IMR-90 (cell line): ENCODE measurements at regions not wholly inside any gene's neighbourhood (a gene's known extent, or its start where the extent isn't known, plus 50 kb on each side); places are given as distances from the start of the nearest gene placed in this dataset.

ENCODE experiments used
- ATAC-seq: fragments of 200-7000 bp; cut with Tn5 transposase; 2 replicates; pipeline ENCODE4 v1.9.1; 2020; ENCODE audit warnings: low read depth, mild to moderate bottlenecking, moderate library complexity
- BruUV-seq: library from RNA; stranded (reverse); fragments of 400-500 nt; replicated peaks from 2 replicates; lab custom pipeline; 2021; lab: Mats Ljungman, UMichigan
- CTCF ChIA-PET: fragments of 300-600 bp; formaldehyde crosslinking; extraction: SDS; loops from one replicate; lab custom pipeline; 2021; ENCODE audit warnings: antibody characterized with exemption; lab: Yijun Ruan, JAX
- POLR2A ChIA-PET: fragments of 300-600 bp; sonication (Branson Sonifier 250); formaldehyde crosslinking; loops from one replicate; lab custom pipeline; 2022; ENCODE audit warnings: antibody characterized with exemption; ENCODE audit not compliant: unreplicated experiment; lab: Charles Lee
- DNase-seq: peaks from one replicate; pipeline ENCODE4 v3.0.0; 2013
- H2AFZ ChIP-seq: replicated peaks from 2 replicates; pipeline ENCODE3; 2013; ENCODE audit warnings: low read length, mild to moderate bottlenecking; ENCODE audit not compliant: poor library complexity
- H2AK5ac ChIP-seq: 2 replicates; pipeline ENCODE4 v1.6.1; 2013; ENCODE audit warnings: low read depth, low read length, inconsistent platforms
- H2AK9ac ChIP-seq: replicated peaks from 2 replicates; pipeline ENCODE3; 2013; ENCODE audit warnings: mild to moderate bottlenecking, low read depth, low read length, moderate library complexity; ENCODE audit not compliant: poor library complexity
- H2BK120ac ChIP-seq: 2 replicates; pipeline ENCODE4 v1.6.1; 2013; ENCODE audit warnings: low read depth, low read length, inconsistent platforms
- H2BK15ac ChIP-seq: 3 replicates; pipeline ENCODE4 v1.6.1; 2013; ENCODE audit warnings: low read depth, low read length, inconsistent platforms
- H2BK20ac ChIP-seq: 2 replicates; pipeline ENCODE4 v1.6.1; 2013; ENCODE audit warnings: low read depth, mild to moderate bottlenecking, inconsistent platforms, low read length, moderate library complexity
- H2BK5ac ChIP-seq: 2 replicates; pipeline ENCODE4 v1.6.1; 2013; ENCODE audit warnings: mild to moderate bottlenecking, low read depth, low read length, inconsistent platforms; ENCODE audit not compliant: poor library complexity, severe bottlenecking
- H3K14ac ChIP-seq: replicated peaks from 2 replicates; pipeline ENCODE4 v1.6.1; 2013; ENCODE audit warnings: low read depth, low read length, inconsistent platforms
- H3K18ac ChIP-seq: 2 replicates; pipeline ENCODE4 v1.6.1; 2013; ENCODE audit warnings: low read depth, low read length, control low read depth
- H3K23ac ChIP-seq: 2 replicates; pipeline ENCODE4 v1.6.1; 2013; ENCODE audit warnings: low read depth, low read length, inconsistent platforms
- H3K27ac ChIP-seq: 2 replicates; pipeline ENCODE4 v1.5.1; 2013; ENCODE audit warnings: mild to moderate bottlenecking, control low read depth, low read length; ENCODE audit not compliant: insufficient read depth
- H3K27me3 ChIP-seq: 2 replicates; pipeline ENCODE4 v1.6.1; 2013; ENCODE audit warnings: low read length; ENCODE audit not compliant: control insufficient read depth, insufficient read depth
- H3K36me3 ChIP-seq: 2 replicates; pipeline ENCODE4 v1.6.1; 2013; ENCODE audit warnings: low read length, mixed read lengths; ENCODE audit not compliant: control insufficient read depth, insufficient read depth
- H3K4ac ChIP-seq: 2 replicates; pipeline ENCODE4 v1.6.1; 2013; ENCODE audit warnings: low read depth, low read length, inconsistent platforms
- H3K4me1 ChIP-seq: 2 replicates; pipeline ENCODE4 v1.6.1; 2013; ENCODE audit warnings: low read length, mixed read lengths; ENCODE audit not compliant: control insufficient read depth, insufficient read depth
- H3K4me2 ChIP-seq: 2 replicates; pipeline ENCODE4 v1.6.1; 2013; ENCODE audit warnings: low read depth, mild to moderate bottlenecking, control low read depth, low read length, moderate library complexity
- H3K4me3 ChIP-seq: 2 replicates; pipeline ENCODE4 v1.5.1; 2013; ENCODE audit warnings: low read depth, mild to moderate bottlenecking, control low read depth, low read length, moderate library complexity; ENCODE audit not compliant: insufficient read depth
- H3K56ac ChIP-seq: 2 replicates; pipeline ENCODE4 v1.6.1; 2013; ENCODE audit warnings: low read length, inconsistent platforms; ENCODE audit not compliant: insufficient read depth; ENCODE audit errors: extremely low read depth
- H3K79me1 ChIP-seq, 2 experiments: 2 replicates each; pipeline ENCODE4 v1.6.1; 2013; ENCODE audit warnings: low read length in 2 of 2, inconsistent platforms in 1 of 2, low read depth in 1 of 2
- H3K9ac ChIP-seq: 2 replicates; pipeline ENCODE4 v1.6.1; 2013; ENCODE audit warnings: low read depth, low read length, control low read depth
- H3K9me1 ChIP-seq: 2 replicates; pipeline ENCODE4 v1.6.1; 2013; ENCODE audit warnings: low read length, inconsistent platforms; ENCODE audit not compliant: insufficient read depth
- H3K9me3 ChIP-seq: 2 replicates; pipeline ENCODE4 v1.6.1; 2013; ENCODE audit warnings: low read length; ENCODE audit not compliant: control insufficient read depth, insufficient read depth
- H4K20me1 ChIP-seq: 2 replicates; pipeline ENCODE4 v1.6.1; 2013; ENCODE audit warnings: low read length, inconsistent platforms; ENCODE audit not compliant: insufficient read depth
- H4K5ac ChIP-seq: 2 replicates; pipeline ENCODE4 v1.6.1; 2013; ENCODE audit warnings: mild to moderate bottlenecking, low read depth, low read length, control low read depth
- H4K8ac ChIP-seq, 2 experiments: 2 replicates each; pipeline ENCODE4 v1.6.1; 2013; ENCODE audit warnings: low read depth in 2 of 2, low read length in 2 of 2, control low read depth in 1 of 2, inconsistent platforms in 1 of 2
- H4K91ac ChIP-seq: 2 replicates; pipeline ENCODE4 v1.6.1; 2013; ENCODE audit warnings: low read depth, low read length, inconsistent platforms; ENCODE audit not compliant: insufficient read depth
- BHLHE40 ChIP-seq: fragments of 150-350 bp; IDR thresholded peaks from 2 replicates; pipeline ENCODE4 v1.6.1; 2016; ENCODE audit warnings: mild to moderate bottlenecking, low read depth, low read length
- FOS ChIP-seq: fragments of 150-350 bp; IDR thresholded peaks from 2 replicates; pipeline ENCODE4 v1.6.1; 2016; ENCODE audit warnings: low read depth, low read length
- WGBS, 2 experiments: methylation state at CpG; one replicate each; pipeline versions ENCODE4 v1.1.5 to v1.1.7; 2013; ENCODE audit warnings: missing lambda C conversion rate in 2 of 2; ENCODE audit not compliant: insufficient read length in 1 of 2; ENCODE audit errors: extremely low coverage in 2 of 2; 5-methylcytosine and 5-hydroxymethylcytosine counted together
- dilution Hi-C: fragments of 300-500 bp; cut with HindIII; formaldehyde crosslinking; loops from one replicate; pipeline ENCODE4 v1.14.3; 2018; ENCODE audit warnings: low sequenced_read_pairs; ENCODE audit not compliant: unreplicated experiment
- in situ Hi-C: fragments of 300-500 bp; cut with MboI; formaldehyde crosslinking; loops from 3 replicates; pipeline ENCODE4 v1.14.3; 2019; ENCODE audit warnings: low sequenced_read_pairs, inconsistent platforms, mixed read lengths
- intact Hi-C: fragments of 100-400 bp; cut with micrococcal nuclease; formaldehyde crosslinking; loops from 2 replicates; pipeline ENCODE4 v1.10.0; 2022

GRCh38 chr18:78180741-78181140 lies 798.9 kb upstream of the SALL3 start:
- no peaks in the 10 kb centered on the region for H3K79me1 ChIP-seq
- no CpG with 5 or more reads among the region's 12 CpGs for WGBS, 2 experiments
- H2AFZ ChIP-seq, result no peak overlapping the region
- H4K20me1 ChIP-seq, result no peaks in the 10 kb centered on the region
- H2BK120ac ChIP-seq, result no peak overlapping the region
- H3K9me3 ChIP-seq, result peaks cover 19% of the 10 kb centered on the region
- ChIA-PET CTCF (no interaction called here), POLR2A (no interaction called here)
- H3K4me3 ChIP-seq, result no peak overlapping the region
- no peak overlapping the region for H3K9ac ChIP-seq
- H2BK5ac ChIP-seq, result no peak overlapping the region
- no peak overlapping the region for H3K56ac ChIP-seq
- no peak overlapping the region for H3K23ac ChIP-seq
- ATAC-seq (no peak), DNase-seq (no peak)
- BruUV-seq, result no TSS peak
- no peak overlapping the region for H2BK20ac ChIP-seq
- H2AK9ac ChIP-seq, result no peak overlapping the region
- no peaks in the 10 kb centered on the region for H3K36me3 ChIP-seq
- no peak overlapping the region for H3K4ac ChIP-seq
- no peaks in the 10 kb centered on the region for H3K9me1 ChIP-seq
- no peak overlapping the region for H4K91ac ChIP-seq
- H2AK5ac ChIP-seq, result no peak overlapping the region
- H4K5ac ChIP-seq, result no peak overlapping the region
- no peak for TF ChIP-seq FOS
- TF ChIP-seq BHLHE40, result no peak
- dilution Hi-C loops, result no loop called here
- H4K8ac ChIP-seq, result no peak overlapping the region
- no peak overlapping the region for H3K18ac ChIP-seq
- H3K4me2 ChIP-seq, result no peak overlapping the region
- intact Hi-C loops, result no loop called here
- no peaks in the 10 kb centered on the region for H3K27me3 ChIP-seq
- H3K27ac ChIP-seq, result no peak overlapping the region
- no peak overlapping the region for H2BK15ac ChIP-seq
- in situ Hi-C loops, result no loop called here
- H3K4me1 ChIP-seq, result no peaks in the 10 kb centered on the region
- H3K14ac ChIP-seq, result no peak overlapping the region
